ENCODE measurements at regions not wholly inside any gene's neighbourhood (a gene's known extent, or its start where the extent isn't known, plus 50 kb on each side); places are given as distances from the start of the nearest gene placed in this dataset.
"Not testable (repeated sequence)": the region's sequence is repeated elsewhere in the genome, so short reads cannot be mapped to it uniquely, and the experiment has no call there.

DNA sequence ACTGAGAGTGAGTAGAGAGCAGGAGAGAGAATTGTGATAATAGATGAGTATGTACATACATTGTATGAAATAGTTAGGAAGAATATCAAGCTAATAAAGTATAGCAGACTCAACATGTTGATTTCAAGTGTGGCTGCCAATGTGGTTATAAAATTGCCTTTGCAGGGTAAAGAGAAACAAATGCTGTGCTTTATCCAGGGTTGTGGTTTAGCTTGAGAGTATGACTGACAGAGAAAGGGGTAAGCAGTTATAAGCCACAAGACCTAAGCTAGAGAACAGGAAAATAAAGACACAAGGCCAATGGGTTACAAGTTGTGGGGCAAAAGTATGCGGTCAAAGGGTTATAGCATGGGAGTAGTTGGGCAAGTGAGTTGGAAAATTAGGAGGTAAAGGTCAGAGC is 1217.5 kb downstream of the DIAPH3 start:
- no peak for DNase-seq

DNA sequence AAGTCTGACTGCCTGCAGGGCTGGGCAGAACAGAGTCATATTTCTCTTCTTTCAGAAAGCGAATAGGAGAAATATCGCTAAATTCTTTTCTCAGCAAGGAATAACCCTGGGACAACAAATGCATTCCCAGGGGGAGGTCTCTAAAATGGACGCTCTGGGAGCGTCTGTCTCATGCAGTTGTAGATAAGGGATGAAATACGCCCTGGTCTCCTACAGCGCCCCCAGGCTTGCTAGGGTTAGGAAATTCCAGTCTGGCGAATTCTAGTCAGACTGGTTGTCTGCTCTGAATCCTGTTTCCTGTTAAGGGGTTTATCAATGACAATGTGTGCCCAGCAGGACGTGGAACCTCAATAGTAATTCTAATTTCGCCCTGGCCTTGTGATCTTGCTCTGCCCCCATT is 1214.1 kb downstream of the DIAPH3 start:
- no peak for DNase-seq

DNA sequence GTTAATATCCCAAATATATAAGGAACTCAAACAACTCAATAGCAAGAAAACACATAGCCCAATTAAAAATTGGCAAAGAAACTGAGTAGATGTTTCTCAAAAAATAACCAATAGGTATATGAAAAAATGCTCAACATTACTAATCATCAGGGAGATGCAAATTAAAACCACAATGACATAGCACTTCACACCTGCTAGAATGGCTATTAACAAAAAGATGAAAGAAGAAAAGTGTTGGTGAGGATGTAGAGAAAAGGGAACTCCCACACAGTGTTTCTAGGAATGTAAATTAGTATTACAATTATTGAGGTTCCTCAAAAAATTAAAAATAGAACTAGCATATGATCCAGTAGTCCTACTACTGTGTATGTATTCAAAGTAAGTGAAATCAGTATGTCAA is 1212.8 kb downstream of the DIAPH3 start:
- no peak for DNase-seq

DNA sequence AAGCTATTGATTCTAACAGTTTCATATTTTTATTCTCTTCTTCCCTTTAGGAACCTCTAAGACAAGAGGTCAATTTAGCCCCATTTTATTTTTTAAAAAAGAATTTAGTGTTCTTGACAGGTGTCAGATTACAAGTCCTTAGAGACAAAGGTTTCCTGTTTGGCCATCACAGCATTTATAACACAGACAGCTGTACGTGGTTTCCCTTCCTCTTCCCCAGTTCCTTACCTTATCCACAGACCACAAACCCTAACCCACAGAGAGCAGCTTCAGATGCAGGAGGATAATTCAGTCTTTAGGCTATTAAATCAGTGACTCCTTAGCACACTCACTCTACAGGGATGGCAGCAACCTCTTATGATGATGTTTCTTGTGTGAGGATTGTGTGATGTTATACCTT is 1210.1 kb downstream of the DIAPH3 start:
- no peak for DNase-seq

DNA sequence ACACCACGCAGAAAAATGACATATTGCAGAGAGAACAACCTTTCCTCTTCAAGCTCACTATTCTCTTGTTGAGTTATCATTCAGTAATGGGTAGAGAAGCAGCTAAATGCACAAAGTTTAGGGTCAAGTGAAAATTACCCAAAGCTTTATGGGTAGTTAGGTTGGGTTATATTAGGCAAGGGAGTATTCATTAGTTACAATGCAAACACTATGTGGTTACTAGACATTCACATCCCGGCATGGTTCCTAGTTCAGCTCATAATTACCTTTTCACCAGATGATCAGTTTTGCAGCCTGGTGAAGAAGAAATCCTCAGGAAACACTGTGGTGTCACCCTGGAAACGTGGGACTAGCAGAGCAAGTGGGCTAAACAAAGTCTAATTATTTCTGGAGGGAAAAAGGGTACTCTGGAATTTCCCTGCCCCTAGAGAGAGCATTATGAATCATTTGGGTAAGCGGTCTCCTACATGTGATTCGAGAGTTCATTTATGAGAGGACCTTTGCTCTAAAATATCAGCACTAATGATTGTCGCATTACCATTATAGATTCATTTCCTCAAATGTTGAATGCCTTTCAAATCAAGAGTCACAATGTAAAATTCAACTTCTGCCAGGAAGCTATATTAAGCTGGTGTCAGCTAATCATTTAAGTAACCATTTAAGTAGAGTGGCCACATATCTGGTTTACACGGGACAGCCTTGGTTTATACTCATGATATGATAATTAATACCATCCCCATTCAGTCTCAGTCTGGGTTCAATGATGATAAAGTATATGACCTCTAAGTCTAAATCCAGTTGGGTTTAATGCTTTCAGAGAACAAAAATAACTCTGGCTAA is 1208.0 kb downstream of the DIAPH3 start:
- no peak for DNase-seq

DNA sequence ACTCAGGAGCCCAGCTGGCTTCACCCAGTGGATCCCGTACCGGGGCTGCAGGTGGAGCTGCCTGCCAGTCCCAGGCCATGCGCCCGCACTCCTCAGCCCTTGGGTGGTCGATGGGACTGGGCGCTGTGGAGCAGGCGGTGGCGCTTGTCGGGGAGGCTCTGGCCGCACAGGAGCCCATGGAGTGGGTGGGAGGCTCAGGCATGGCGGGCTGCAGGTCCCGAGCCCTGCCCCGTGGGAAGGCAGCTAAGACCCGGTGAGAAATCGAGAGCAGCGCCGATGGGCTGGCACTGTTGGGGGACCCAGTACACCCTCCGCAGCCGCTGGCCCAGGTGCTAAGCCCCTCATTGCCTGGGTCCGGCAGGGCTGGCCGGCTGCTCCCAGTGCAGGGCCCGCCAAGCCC is 1205.6 kb downstream of the DIAPH3 start:
- DNase-seq: not testable (repeated sequence)

DNA sequence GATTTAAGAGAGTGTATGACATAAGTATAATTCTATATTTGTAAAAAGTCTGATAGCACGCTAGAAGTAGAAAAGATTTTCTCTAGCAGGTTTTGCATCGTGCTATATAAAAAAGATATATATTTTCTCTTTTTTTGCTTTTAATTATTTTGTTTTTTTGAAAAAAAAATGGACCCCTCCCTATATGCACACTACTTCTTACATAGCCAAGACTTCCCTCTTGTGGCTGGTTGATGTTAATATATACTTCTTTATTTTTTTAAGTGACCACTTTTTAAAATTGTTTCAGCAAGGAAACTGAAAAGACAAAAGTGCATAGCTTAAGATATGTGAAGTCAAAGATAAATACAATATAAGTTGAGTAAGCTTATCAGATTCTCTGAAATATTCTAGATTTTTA is 1202.8 kb downstream of the DIAPH3 start:
- DNase-seq: peak in 1 of 2 experiments; percentile 30

GRCh38 chr13:58963321-58963720 is 1200.4 kb downstream of the DIAPH3 start:
- DNase-seq: no peak

DNA sequence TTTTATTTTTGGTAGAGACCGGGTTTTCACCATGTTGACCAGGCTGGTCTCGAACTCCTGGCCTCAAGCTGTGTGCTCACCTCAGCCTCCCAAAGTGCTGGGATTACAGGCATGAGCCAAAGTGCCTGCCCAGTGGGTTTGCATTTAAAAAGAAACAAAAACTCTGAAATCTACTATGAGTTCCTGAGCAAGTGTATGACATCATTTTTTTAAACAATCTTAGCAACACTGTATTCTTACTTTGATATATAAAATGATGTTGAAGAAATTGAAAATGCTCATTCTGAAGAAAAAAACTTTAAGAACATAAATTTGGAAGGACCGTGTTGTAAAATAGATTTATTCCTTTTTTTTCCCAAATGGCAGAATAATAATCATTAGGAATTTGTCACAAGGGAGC is 1199.7 kb downstream of the DIAPH3 start:
- no peak for DNase-seq

DNA sequence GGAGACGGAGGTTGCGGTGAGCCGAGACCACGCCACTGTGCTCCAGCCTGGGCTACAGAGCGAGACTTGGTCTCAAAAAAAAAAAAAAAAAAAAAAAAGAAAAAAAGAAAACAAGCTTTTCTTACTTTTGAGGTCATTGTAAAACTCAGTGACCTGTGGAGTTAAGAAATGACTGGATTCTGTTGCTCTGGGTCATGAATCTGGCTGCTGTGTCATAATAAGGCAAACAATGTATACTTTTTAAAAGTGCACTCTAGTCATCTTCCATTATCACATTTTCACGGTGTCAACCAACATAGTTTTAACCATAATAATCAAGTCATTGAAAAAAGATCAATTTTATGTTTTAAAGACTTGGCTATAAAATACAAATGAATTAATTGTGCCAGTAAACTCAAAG is 1186.6 kb downstream of the DIAPH3 start:
- DNase-seq: no peak

DNA sequence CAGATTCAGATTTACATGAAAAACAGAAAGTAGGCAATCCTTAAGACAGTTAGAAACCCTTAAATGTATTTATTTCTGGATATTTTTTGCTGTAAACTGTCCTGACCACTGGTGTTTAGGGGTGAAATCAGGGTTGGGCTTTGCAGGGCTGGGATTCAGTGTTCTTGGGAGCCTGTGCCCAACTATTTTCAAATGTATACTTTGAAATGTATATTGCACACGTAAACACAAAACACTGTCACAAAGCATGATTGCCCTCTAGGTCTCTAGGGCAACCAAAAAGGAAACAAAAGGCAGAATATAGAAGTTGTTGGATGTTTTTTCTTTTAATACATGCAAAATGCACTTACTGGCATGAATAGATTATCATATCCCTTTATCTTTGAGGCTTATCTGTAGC is 1185.4 kb downstream of the DIAPH3 start:
- no peak for DNase-seq

GRCh38 chr13:58979851-58980250 is 1183.9 kb downstream of the DIAPH3 start:
- DNase-seq: no peak

- no peak for DNase-seq
Measured at GRCh38 chr13:58985845-58986244, 1177.9 kb downstream of the DIAPH3 start.

DNA sequence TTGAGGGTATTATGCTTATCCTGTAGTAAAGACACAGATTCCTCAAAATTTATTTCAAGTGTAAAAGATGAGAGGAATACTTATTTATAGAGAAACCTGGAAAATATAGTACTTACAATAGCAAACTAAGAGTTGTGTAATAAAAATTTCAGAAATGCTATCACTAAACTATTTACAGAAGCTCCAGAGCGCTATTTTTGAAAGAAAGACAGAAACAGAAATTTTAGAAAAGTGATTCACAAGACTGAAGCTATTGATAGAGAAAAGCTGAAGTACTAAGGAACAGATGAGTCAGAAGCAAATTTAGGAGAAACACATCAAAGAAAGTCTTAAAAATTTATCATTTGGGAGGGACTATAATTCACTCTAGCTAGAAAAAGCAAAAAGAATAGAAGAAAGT is 1174.2 kb downstream of the DIAPH3 start:
- DNase-seq: no peak

DNA sequence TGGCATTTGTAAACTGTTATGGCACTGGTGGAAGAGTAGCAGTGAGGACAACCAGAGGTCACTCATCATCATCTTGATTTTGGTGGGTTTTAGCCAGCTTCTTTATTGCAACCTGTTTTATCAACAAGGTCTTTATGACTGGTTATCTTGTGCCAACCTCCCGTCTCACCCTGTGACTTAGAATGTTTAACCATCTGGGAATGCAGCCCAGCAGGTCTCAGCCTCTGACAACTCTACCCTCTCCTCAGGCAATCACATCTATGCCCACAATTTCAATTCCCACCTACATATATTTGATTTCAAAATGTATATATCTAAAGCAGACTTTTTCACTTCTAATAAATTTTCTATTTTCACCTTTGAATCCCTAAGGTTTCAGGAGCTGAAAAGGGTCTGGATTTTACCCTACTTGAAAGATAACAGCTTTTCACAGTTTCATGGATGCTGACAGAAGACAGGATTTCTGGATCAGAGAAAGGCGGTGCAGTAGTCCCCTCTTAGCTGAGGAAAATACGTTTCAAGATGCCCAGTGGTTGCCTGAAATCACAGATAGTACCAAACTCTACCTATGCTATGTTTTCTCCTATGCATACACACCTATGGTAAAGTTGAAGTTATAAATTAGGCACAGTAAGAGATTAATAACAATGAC is 1171.8 kb downstream of the DIAPH3 start:
- DNase-seq: no peak

DNA sequence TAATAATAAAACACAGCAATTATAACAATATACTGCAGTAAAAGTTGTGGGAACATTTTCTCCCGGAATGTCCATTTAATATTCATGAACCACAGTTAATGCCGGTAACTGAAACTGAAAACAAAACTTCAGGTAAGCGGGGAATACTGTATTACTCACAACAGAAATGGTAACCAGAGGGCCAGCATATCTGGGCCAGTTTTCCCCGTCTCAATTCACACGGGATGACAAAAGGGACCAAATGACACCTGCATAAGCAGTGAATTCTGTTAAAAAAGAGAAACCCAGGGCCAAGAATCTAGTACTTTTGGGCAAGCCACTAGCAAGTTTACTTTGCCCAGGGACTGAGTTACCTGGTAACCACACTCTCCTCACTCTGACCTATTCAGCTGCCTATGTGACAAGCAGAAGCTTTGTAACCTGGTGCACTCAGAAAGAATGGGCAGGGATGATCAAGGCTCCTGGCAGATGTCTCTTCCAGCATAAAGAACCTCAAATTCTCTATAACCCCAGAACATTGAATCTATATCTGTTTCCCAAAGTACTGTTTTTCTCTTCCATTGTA is 1171.2 kb downstream of the DIAPH3 start:
- DNase-seq: no peak

GRCh38 chr13:58994077-58994476 is 1169.7 kb downstream of the DIAPH3 start:
- DNase-seq: no peak

- peak in 1 of 2 experiments; percentile 32 for DNase-seq
Measured at GRCh38 chr13:58994777-58995176, 1169.0 kb downstream of the DIAPH3 start.

GRCh38 chr13:58998716-58999115 is 1165.0 kb downstream of the DIAPH3 start:
- no peak for DNase-seq

DNA sequence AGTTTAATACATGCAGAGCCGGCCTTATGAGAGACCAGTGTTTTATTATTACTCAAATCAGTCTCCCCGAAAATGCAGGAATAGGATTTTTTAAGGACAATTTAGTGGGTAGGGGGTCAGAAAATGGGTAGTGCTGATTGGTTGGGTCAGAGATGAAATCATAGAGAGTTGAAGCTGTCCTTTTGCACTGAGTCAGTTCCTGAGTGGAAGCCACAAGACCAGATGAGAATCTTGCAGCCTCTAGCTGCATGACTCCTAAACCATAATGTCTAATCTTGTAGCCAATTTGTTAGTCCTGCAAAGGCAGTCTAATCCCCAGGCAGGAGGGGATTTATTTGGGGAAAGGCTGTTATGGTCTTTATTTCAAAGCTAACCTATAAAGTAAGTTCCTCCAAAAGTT is 1163.9 kb downstream of the DIAPH3 start:
- DNase-seq: no peak

DNA sequence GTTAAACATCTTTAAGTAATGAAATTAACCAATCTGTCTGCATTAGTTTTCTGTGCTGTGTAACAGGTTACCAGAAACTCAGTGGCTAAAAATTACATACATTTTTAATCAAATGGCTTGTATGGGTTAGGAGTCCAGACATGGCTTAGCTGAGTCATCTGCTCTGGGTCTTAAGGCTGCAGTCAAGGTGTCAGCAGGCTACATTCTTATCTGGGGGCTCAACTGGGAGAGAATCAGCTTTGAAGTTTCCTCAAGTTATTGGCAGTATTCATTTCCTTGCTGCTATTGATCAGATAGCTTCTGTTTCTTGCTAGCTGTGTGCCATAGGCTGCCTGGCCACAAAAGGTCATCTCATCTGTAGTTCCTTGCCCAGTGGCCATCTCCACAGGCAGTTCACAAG is 1163.0 kb downstream of the DIAPH3 start:
- DNase-seq: no peak

GRCh38 chr13:59012731-59013130 is 1151.0 kb downstream of the DIAPH3 start:
- DNase-seq: no peak

DNA sequence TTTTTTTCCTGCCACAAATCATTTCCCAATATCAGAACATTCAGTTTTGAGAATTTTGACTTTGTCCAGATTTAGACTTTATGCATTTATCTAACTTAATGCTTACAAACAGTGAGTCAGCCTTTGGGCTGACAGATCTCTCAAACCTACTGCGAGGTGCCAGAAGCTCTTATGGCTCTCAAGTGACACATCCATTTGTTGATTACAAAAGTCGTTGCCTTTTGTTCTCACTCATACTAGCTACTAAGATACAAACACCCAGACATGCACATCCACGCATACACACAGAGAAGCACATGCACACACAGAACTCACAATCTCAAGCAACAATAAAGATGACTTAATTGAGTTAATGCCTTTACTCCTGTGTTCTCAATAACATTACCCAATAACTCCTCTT is 1147.5 kb downstream of the DIAPH3 start:
- DNase-seq: no peak

DNA sequence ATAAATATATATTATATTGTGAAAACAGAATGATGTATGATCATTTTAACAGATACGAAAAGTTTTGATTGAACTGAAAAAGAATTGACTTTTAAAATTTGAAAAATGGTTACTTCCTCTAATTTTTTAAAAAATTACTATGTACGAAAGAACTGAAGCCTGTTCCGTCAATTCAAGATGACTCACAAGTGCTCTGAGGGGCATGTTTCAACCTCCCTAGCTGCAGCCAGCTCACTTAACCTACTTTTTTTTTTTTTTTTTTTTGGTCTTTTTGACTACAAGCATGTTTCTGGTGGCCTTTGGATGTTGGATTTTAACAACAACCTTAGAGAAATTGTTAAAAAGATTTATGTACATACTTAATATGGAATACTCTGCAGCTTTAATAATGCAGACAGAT is 1139.3 kb downstream of the DIAPH3 start:
- no peak for DNase-seq

Data from NCI-H526 (cell line).